ENCODE measurements at regions not wholly inside any gene's neighbourhood (a gene's known extent, or its start where the extent isn't known, plus 50 kb on each side); places are given as distances from the start of the nearest gene placed in this dataset.
"Not testable (repeated sequence)": the region's sequence is repeated elsewhere in the genome, so short reads cannot be mapped to it uniquely, and the experiment has no call there.

DNA sequence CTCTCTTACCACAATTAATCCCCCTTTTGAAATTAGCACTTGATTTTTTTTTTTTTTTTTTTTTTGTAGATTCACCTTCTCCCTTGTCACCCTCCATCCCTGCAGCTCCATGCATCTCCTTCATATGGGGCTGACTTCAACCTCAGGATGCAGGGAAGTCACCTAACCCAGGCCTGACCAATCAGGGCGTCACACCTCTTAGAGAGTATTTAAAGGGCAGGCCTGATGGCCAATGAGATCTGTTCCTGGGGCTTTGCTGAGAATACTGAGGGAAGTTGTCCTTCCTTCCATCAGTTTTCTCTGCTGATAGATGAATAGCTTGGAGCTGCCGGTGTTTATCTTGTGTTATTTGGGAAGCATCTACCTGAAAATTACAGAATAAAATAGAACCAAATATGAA, 1104.7 kb upstream of the TMEM132C start:
- no peak for DNase-seq

DNA sequence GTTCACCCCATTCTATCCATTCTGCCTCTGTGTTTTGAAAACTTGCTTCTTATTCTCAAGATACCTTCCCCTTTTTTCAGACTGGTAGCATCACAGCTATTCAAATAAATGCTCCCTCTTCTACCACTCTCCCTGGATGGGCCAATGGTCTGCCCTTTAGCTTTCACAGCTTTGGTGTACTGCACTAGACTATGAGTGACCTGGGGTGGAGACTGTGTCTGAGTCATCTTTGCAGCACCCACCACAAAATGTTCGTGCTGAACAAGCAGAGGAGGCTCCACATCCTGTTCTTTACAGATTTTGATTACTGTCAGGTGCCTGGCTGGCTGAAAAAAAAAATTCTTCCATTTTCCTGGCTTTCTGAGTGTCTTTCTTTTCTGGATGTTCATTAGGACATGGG, 1104.1 kb upstream of the TMEM132C start:
- DNase-seq: no peak

DNA sequence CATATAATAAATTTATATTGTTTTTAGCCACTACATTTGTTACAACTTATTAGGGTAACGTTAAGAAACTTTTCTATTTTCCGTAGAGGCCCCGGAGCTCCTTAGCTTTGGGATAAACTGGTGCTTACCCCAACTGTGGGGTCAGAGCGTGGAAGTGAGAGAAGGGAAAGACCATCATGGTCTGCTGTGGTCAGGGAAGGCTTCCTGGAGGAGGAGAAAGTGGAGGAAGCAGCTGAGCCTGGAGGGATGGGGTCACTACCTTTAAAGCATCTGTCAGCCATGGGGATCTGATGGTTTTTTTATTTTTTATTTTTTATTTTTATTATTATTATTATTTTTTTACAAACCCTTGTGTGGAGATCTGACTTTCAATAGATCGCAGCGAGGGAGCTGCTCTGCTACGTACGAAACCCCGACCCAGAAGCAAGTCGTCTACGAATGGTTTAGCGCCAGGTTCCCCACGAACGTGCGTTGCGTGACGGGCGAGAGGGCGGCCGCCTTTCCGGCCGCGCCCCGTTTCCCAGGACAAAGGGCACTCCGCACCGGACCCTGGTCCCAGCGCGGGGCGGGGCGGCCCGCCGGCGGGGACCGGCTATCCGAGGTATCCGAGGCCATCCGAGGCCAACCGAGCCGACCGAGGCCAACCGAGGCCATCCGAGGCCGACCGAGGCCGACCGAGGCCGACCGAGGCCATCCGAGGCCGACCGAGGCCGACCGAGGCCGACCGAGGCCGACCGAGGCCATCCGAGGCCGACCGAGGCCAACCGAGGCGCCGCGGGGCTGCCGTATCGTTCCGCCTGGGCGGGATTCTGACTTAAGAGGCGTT, 1101.2 kb upstream of the TMEM132C start:
- peak; percentile 92 for DNase-seq

DNA sequence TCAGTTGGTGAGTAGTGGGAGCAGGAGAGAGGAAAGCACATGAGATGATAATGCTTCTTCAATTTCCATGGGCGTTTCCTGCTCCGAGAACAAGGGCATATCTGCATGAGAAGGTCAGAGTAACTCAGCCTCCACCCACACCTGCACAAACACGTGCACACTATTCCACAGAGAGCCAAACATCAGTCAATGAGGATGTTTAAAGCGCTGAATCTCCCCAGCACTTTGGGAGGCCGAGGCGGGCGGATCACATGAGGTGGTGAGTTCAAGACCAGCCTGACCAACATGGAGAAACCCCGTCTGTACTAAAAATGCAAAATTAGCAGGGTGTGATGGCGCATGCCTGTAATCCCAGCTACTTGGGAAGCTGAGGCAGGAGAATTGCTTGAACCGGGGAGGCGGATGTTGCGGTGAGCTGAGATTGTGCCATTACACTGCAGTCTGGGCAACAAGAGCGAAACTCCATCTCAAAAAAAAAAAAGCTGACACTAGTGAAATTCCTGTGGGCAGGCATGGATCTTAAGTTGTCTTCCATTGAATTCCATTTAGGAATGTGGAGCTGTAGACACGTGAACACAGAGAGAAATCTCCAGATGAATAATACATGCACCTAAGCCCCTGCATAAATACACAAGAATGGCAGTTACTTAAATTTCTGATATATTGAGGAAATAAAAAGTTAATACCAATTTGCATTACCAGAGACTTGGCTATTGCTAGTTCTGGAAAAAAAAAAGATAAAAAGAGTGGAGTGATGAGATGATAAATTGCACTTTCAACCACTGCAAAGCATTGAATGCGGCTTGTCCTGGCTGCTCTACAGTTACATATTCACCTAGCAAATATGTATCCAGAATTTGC, 1097.4 kb upstream of the TMEM132C start:
- no peak for DNase-seq

DNA sequence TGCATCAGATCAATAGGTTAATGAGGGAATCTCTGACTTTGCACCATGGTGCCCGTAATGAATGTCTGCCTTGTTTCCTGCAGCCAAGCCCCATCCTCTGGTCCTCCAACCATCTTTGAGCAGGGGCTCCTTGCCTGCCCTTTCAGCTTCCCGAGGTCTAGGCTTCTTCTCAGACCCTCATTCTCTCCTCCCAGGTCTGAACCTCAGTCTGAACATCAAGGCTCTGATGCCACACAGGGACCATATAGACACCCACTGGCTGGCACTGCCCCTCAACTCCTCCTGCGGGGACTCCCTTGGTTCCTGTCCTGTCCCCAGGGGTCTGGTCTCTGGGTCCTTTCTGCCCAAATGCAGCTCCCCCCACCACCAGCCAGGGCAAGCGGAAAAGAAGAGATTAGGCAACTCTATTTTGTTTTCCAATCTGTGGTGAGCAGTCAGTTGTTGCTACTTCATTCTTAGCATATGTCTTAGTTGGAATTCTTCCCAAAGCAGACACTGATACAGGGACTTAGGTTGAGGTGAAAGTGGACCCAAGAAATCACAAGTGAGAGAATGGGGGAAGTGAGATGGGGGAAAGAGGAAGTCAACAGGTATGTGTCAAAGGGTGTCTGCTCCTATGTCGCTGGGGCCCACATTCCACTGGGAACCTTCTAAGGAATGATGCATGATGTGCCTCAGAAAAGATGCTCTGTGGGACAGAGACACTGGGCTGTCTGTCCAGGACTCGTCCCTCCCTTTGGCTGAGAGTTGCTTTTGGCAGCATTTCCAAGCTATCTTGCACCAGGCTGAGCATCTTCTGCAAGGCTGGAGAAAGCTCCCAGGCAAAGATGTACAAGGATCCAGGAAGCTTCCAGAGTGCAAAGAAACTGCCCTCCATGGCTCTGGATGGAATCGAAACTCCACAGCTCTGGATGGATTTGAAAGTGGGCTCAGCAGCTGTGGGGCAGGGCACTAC, 1096.5 kb upstream of the TMEM132C start:
- no peak for DNase-seq

DNA sequence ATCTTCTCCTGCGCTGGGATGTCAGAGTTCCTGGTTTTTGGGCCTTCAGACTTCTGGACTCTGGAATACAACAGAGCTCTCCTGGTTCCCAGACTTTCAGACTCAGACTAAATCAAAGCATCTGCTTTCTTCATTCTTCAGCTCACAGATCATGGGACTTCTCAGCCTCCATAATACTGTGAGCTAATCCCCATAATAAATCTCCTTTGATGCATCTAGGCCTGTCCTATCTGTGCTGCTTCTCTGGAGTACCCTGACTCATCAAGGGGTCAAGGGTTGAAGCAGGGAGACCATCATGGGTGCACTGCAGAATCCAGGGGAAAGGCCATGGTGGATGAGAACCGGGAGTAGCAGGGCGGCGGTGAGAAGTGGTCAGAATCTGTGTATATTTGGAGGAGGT, 1094.1 kb upstream of the TMEM132C start:
- no peak for DNase-seq

DNA sequence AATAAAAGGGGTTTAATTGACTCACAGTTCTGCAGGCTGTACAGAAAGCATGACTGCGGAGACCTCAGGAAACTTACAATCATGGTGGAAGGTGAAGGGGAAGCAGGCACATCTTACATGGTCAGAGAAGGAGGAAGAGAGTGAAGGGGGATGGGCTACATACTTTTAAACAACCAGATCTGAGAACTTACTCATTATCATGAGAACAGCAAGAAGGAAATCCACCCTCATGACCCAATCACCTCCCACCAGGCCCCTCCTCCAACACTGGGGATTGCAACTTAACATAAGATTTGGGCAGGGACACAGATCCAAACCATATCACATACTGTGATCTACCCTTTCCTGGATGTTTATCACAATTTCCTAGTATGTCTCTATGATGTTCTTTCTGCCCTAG, 1093.0 kb upstream of the TMEM132C start:
- not testable (repeated sequence) for DNase-seq

DNA sequence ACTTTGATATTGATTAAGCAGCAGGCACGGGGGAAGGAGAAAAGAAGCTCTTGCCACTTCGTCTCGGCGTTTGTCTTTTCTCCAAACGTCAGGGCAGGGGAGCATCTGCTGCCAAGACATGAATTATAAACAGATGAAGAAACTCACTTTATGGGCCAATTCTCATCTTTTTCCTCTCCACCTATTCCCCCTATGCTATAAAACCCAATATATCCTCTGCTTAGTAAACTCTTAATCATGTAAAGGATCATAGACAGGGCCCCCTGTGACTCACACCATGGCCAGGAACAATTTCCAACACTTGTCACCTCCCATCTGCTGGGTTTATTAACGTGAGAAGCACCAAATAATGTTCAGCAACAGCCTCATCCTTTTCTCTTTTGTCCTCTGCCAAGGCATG, 1092.1 kb upstream of the TMEM132C start:
- DNase-seq: no peak

DNA sequence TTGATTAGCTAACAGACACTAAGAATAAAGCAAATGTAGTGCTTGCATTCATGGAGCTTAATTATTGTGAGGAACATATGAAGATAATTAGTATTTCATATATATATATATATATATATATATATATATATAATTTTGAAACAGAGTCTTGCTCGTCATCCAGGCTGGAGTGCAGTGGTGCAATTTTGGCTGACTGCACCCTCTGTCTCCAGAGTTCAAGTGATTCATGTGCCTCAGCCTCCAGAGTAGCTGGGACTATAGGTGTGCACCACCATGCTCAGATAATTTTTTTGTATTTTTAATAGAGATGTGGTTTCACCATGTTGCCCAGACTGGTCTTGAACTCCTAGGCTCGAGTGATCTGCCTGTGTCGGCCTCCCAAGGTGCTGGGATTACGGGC, 1091.6 kb upstream of the TMEM132C start:
- no peak for DNase-seq

DNA sequence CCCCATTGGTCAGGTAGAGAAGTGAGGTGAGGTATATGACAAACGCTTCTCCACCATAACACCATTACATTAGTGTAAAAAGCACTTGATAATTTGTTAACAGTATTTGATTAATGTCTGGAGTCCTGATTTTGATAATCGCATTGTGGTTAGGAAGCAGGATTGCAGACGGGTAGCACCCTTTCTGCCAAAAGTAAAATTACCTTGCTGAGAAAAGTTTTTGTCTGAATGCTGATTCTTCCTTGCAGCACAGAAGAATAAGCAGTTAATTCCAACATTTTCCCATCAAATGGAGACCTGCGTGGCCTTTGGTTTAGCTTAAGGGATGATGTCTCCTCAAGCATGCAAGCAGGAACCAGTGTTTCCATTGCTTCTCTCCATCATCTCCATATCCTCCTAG, 1090.2 kb upstream of the TMEM132C start:
- DNase-seq: no peak

DNA sequence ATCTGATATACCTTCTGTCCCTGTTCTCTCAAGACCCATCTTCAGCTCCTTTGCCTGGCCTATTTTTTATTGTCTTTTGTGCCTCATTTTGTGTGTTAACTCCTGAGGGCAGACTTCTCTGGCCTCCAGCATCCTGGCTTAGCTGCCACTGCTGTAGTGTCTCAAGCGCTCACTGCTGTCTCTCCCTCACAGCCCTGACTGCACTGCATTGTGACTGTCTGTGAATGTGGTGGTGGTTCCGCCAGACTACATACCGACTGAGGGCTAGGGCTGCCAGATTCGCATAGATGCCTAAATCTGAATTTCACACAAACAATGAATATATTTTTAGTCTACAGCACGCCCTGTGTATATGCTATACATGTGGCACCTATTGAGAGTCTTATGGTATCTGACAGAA, 1088.9 kb upstream of the TMEM132C start:
- no peak for DNase-seq

DNA sequence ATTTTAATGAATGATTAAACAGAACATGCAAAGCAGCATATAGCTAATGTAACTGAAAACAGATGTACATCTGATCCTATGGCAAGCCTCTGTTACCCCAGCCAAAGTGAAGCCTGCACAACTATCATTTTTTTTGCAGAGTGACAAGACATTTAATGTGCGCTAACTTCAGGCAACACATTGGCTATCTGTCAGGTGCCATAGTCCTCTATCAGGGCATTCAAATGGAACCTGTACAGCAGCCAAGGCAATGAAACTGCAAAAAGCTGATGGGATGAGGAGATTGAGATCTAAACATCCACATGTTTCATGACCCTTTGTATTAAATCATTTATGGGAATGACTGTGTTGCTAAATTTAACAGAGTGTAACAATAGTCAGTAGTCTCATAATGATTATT, 1088.5 kb upstream of the TMEM132C start:
- no peak for DNase-seq

DNA sequence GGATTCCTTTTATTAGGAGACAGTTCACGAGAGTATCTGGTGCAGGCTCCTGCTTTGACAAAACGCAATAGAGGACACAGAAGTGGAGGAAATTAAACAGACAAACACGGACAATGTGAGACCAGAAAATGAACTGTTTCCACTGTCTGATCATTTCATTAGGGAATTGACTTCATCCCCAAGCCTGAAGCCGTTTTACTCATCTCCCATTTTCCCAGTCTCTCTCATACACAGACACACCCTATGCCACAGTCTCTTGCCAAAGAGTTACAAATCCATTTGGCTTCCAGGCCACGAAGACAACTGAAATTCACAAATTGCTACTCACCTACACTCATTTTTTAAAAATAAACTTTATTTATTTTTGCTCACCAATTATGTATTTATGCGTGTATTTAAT, 1087.8 kb upstream of the TMEM132C start:
- DNase-seq: no peak

DNA sequence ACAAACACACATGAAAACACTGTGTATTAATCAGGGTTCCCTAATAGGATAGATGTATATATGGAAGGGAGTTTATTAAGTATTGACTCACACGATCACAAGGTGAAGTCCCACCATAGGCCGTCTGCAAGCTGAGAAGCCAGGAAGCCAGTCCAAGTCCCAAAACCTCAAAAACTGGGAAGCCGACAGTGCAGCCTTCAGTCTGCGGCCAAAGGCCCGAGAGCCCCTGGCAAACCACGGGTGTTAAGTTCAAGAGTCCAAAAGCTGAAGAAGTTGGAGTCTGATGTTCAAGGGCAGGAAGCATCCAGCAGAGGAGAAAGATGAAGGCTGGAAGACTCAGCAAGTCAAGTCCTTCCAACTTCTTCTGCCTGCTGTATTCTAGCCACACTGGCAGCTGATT, 1085.0 kb upstream of the TMEM132C start:
- DNase-seq: no peak

DNA sequence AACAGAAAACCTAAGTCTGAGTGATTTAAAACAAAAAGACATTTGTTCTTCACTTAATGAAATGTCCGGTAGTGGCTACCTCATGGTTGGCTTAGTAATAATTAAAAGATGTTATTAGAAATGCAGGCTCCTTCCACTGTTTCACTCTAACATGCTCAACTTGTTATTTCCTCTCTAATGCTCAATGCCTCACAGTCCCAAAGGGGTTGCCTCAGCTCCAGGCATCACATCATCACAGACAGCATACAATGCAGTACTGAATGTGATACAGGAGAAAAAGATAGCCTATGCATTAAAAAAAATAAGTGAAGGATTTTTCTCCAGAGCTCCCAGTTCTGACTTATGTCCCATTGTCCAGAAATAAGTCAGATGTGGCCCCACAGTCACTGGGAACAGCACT, 1077.0 kb upstream of the TMEM132C start:
- DNase-seq: no peak

DNA sequence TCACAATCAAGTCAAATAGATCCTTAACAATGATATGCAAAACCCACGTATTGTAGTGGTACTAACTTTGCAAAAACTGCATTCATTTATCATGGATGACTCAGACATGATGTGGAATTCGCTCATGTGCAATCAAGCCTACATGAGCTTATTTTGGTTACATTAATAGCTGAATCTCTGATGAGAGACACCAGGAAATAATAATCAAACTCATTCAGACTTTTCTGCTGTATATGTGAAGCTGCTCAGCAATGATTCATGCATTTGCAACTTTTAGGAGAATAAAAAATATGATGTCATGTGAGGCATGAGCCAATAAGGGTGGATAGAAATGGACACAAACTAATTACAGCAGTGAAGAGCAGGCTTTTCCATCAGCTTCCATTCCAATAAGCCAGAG, 1075.8 kb upstream of the TMEM132C start:
- no peak for DNase-seq

DNA sequence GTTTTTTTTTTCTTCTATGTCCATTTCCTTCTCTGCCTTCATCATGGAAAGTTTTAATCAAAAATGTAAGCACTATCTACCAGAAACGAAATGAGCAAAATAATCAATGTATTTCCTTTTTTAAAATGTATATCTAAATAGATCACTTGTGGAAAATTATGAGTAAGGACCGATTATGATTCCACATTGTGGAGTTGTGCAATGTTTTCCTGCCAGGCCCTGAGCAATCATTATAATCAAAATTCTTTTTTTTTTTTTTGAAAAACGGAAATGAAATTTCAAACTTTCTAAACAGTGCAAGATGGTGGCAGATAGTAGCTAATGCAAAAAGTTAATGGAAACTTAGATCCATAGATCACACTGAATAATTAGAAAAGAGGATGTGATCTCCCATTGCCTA, 1074.6 kb upstream of the TMEM132C start:
- no peak for DNase-seq

DNA sequence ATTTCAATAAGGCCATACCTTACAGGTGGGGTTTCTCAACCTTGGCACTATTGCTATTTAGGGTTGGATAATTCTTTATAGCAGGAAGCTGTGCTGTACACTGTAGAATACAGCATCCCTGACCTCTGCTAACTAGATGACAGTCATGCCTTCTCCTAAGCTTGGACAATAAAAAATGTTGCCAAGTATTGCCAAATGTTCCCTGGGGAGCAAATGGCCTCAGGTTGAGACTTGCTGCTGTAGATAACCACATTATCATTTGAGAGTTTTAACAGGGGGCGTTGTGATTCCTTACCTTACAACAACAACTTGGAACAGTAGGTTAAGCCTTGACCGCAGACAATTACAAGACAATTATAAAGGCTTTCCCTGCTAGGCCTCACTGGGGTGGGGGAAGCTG, 1073.6 kb upstream of the TMEM132C start:
- DNase-seq: no peak

DNA sequence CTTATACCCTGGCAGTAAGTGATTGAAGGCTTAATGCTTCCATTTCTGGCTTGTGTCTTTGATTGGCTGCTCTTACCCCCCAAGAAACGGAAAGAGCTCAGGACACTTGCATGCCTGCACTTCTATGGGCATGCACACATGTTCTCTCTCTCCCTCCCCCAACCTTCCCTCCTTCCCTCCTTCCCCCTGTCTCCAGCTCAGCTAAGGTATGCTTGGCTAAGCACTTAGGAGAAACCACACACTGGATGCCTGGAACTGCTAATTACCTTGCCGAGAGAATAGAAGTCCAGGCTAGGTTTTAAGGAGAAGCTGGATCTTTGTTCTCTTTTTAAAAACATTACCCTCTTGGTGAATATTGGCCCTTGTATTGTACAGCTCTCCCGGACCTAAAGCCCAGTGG, 1072.8 kb upstream of the TMEM132C start:
- DNase-seq: no peak

DNA sequence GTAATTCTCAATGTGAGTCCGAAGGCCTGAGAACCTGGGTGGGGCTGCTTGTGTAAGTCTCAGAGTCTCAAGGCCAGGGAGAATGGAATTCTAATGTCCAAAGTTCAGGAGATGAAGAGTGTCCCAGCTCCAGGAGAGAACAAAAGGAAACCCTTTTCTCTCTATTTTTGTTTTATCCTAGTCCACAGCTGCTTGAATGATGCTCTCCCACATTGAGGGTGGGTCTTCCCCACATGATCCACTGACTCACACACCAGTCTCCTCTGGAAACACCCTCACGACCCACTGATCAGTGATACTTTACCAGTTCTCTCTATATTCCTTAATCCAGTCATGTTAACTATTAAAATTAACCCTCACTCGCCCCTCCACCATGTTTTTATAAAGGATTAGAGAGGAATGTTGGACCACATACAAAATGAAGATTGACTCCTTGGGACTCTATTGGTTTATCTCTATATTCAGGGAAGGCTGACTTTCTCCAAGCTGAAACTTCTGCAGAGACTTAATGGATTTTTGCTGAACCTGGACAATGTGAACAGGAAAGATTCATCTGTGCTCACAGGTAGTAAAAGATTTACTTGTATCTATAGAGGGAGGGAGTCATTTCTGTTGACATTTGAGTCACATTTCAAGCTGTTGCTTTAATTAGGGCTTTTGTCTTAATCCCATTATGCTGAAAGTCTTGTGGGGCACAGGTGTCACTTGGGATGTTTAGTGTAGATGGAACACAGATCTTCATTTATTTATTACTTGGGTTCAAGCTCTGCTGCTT, 1061.0 kb upstream of the TMEM132C start:
- no peak for DNase-seq

DNA sequence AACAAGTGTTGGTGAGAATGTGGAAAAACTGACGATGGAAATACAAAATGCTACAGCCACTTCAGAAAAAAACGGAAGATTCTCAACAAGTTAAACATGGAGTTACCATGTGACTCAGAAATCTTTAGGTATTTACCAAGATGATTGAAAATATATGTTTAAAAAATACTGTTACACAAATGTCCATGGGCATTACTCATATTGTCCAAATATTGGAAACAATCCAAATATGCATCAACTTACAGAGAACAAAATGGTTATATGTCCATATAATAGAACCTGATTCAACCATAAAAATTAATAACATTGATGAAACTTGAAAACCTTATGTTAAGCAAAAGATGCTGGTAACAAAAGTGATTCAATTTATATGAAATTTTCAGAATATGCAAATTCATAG, 1057.7 kb upstream of the TMEM132C start:
- DNase-seq: no peak

DNA sequence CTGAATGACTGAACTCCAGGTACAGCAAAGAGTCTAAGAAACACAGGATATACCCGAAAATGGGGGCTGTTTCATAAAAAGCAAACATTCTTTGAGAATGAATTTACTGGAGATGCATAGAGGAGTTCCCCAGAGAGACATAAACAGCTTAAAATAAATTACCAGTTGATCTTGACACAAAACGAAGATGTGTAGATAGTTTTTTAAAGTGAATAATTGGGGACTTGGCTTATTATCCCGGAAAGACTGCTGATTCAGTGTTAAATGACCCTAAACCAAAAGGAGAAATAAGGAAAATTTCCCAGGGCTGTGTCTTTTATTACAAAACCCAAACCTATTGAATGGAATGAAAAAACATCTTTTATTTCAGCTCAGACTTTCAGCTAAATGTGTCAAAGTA, 1052.8 kb upstream of the TMEM132C start:
- DNase-seq: no peak

Measured in activated CD8-positive, alpha-beta memory T cell treated with anti-CD3 and anti-CD28 coated beads, Interleukin-2, amount 50 U/mL, for 48 hours (primary cell).